HK-2 (cell line): ENCODE measurements at regions not wholly inside any gene's neighbourhood (a gene's known extent, or its start where the extent isn't known, plus 50 kb on each side); places are given as distances from the start of the nearest gene placed in this dataset.

ENCODE experiments used
- DNase-seq: peaks from one replicate; pipeline ENCODE4 v3.0.0-alpha.2; 2018; ENCODE audit not compliant: unreplicated experiment

GRCh38 chr18:78622251-78622906, 357.2 kb upstream of the SALL3 start:
- no peak for DNase-seq

- DNase-seq: no peak
Measured at GRCh38 chr18:78622907-78623541, 356.6 kb upstream of the SALL3 start.

- DNase-seq: no peak
Measured at GRCh38 chr18:78624646-78625279, 354.9 kb upstream of the SALL3 start.

- DNase-seq: no peak
Measured at GRCh38 chr18:78625847-78626246, 353.8 kb upstream of the SALL3 start.

DNA sequence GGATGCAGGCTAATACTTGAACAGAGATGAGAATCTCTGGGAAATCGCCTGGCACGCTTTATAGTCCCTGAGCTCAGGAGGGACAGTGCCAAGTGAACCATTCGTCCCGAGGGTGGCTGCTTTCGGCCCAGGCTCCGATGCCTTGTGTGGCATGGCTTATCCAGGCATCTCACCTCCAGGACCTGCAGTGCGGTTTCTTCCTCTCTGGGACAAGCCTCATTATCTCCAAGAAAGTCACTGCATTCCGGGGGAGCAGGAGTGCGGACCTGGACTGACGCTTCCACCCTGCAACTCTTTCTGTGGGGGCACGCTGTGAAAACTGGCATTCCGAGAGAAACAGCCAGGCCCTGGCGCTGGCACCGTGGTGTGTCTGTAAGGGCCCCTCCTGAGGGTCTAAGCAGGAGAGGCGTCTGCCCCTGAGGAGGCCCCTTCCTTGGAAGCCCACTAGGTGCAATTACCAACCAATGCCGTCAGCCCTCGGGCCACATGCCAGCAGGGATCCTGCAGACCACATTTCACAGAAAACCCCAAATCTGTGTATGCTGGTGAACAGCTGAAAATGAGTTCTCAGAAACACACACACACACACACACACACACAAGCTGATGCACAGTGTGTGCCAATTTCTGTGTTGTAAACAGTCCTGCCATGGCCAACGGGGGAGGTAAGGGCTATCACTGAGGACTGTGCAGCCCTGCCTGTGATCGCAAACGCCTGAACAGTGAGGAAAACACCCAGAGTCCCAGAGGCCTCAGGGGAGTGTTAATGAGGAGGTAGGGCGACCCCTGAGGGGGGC, 351.9 kb upstream of the SALL3 start:
- DNase-seq: no peak

DNA sequence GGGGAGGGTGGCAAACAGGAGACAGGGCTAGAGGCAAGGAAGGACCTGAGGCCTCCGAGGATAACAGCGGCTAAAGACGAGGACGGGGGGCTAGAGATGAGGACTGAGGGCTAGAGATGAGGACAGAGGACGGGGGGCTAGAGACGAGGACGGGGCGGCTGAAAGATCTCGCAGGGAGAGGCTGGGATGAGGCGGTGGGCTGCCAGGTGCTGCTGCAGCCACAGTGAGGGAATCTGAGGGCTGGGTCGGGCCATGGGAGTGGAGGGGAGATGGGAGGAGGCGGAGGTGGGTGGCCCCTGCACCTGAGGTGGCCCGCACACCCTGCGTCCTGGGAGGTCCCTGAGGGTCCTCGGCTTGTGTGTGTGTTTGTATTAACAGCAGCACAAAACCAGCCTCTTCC, 350.2 kb upstream of the SALL3 start:
- no peak for DNase-seq

DNA sequence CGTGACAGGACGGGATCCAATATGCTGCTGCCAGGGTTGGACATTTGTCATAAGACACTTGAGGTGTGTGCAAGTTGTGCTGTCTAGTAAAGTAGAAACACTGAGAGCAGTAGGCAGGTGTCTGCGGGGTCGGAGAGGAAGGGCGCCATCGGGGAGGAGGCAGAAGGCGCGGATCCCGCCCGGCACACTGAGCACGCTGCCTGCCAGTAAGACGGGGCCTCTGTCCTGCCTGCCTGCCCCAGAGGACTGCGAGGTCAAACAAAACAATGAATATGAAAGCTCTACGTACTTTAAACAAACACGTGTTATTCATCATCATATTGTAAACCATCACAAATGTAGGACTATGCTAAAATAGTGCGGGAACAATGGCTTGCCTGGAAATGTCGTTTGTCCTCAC, 349.3 kb upstream of the SALL3 start:
- no peak for DNase-seq

GRCh38 chr18:78630981-78631510, 348.6 kb upstream of the SALL3 start:
- DNase-seq: no peak

DNA sequence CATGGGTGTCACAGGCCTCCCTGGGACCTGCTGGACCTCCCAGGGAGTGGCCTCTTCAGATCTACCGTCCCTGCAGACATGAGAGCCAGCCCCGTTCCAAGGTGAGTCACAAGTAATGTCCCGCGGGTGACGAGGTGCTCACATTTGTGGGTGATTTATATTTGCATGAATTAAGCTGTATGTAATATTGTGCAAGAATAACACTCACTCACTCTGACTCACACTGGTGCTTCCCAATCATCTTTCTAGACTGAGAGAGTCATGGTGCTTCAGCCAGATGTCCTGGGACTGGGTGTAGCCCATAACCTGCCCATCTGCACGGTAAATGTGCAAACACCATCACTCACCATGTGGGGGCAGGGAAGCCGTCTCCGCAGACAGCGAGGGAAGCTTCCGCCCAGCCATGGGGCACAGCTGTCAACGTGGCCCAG, 347.5 kb upstream of the SALL3 start:
- no peak for DNase-seq

DNA sequence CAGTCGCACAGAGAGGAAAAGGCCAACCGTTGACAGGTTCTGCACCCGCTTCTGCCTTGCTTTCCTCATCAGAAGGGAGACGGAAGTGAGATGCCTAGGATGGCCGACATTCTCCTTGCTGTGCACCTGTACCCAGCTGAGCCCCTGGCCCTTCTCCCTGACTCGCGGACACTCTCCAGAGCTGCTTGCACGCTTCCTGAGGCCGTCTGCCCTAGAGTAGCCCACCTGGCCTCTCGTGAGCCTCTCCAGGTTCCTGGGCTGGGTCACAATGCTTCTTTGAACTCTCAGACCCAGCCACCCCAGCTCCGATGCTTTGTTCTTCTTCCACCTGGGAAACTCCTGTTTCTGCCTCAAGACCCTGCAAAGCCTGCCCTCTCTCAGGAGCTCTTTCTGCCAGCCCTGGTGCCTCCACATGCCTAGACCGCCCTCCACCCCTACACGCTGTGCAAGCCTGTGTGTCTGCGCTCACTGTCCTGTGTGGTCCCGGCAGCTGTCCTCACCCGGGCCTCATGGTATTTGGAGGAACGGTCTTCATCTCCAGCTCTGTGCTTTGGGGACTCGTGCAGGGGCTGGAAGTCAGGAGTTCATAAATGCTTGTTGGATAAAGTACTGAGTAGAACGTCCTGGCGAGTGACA, 345.4 kb upstream of the SALL3 start:
- DNase-seq: no peak

DNA sequence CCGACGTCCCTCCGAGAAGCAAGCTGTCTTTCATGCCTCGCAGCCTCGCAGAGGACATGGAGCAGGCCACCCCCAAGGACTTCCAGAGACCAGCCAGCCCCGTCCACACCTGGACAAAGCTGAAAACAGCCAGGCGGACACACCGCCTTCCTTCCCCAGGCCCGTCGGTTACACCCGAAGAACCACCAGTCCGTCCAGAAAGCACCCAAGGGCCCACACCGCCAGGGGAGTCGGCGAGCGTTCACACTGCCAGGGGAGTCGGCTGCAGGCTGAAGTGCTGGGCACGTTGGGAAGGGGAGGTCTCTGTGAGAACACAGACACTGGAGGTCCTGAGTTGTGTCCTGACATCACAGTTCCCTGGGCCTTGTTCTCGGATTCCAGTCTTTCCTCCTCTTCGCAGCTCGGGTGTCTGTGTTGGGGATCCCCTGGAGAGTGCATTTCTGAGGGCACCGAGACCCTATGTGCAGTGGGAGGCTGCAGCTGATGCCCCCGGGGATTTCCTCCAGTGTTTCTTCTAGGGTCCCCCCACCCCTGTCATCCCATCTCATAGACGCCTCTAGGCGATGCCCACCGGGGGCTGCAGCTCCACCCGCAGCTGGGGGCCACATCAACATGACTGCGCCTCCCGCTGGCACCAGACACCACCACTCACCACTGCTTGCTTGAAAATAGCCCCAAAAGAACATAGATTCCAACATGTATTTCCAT, 344.4 kb upstream of the SALL3 start:
- no peak for DNase-seq

DNA sequence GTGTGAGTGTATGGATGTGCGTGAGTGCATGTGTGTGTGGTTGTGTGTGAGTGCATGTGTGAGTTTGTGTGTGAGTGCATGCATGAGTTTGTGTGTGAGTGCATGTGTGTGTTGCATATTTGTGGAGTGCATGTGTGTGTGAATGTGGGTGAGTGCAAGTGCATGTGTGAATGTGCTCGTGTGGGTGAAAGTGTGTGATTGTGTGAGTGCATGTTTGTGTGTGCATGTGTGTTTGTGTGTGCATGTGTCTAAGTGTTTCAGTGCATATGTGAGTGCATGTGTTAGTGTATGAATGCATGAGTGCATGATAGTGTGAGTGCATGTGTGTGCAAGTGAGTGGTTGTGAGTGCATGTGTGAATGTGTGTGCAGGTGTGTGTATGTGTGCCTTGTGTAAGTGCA, 343.4 kb upstream of the SALL3 start:
- no peak for DNase-seq

DNA sequence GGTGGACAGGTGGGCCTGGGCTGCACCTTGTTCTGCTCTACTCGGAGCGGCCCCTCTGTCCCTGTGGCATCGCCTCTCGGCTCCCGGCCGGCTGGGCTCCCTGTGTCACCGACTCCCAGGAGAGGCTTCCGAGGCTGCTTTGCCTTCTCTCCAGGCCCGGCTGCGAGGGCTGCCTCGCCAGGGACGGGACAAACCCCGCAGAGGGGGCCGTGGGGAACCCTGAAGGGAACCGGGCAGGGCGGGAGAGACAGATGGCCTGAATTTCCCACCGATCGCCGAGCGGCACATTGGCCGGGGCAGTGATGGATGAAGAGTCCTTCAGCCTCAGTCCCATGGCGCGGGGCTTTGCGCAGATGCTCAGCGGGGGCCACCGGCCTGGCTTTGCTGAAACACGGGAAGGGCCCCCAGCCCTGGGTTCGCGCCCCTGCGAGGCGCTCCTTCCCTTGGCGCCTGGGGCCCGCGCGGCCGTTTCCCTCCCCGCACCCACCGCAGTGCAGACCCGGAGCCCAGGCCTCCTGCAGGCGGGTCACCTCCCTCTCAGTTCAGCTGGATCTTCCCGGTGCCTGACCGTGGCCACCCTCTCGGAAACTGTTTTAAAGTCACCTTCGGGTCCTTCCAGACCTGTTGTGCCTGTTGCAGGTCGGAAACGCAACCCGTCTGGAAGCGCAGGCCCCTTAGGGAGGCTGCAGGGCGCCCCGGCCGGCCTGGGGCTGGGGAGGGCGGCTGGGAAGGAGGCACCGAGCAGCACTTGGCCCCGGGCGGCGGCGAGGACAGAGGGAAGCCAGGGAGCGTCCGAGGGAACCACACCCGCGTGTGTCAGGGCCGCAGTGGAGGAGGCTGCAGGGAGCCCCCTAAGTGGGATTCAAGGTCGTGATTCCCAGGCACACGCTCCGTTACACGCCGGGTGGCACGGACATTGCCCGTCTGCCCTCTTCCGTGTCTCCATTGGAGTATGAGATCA, 341.9 kb upstream of the SALL3 start:
- no peak for DNase-seq

GRCh38 chr18:78639006-78639950, 340.3 kb upstream of the SALL3 start:
- no peak for DNase-seq

GRCh38 chr18:78640246-78640995, 339.2 kb upstream of the SALL3 start:
- no peak for DNase-seq

DNA sequence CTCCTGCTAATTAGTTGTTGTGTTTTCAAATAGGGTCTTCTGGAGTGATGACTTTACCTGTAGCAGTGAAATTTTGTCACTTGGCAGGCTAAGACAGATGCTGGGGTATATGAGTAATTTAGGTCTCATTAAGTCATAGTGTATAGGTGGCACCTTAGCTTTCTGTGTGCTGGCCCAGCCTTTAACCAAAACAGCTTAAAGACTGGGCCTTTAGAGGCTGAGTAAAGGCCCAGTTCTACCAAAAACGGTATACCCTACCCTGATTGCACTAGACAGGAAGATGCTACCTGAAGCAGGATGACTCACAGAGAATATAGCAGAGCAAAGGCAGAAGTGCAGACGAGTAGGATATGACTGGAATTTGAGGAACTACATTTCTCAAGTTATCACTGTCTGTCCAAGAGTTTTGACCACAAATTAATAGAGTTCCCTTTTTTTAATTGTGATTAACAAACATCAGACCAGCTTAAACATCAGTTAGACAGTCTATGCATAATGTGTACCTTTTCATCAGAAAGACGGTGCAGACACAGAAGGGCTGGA, 337.9 kb upstream of the SALL3 start:
- no peak for DNase-seq

- no peak for DNase-seq
Measured at GRCh38 chr18:78642296-78642951, 337.2 kb upstream of the SALL3 start.
